H9 (cell line): ENCODE measurements at regions not wholly inside any gene's neighbourhood (a gene's known extent, or its start where the extent isn't known, plus 50 kb on each side); places are given as distances from the start of the nearest gene placed in this dataset.

ENCODE experiments used
- DNase-seq: peaks from one replicate; pipeline ENCODE4 v3.0.0-alpha.2; 2017
- H2AFZ ChIP-seq: one replicate; pipeline ENCODE4 v1.6.1; 2013; ENCODE audit warnings: mild to moderate bottlenecking, low read length, control low read depth, moderate library complexity
- H2AK5ac ChIP-seq: 2 replicates; pipeline ENCODE4 v1.6.1; 2013; ENCODE audit warnings: low read length, control low read depth, mixed read lengths; ENCODE audit not compliant: insufficient read length
- H2BK120ac ChIP-seq: one replicate; pipeline ENCODE4 v1.6.1; 2013; ENCODE audit warnings: low read depth, mild to moderate bottlenecking, low read length, control low read depth, inconsistent platforms; ENCODE audit not compliant: poor library complexity, severe bottlenecking
- H2BK12ac ChIP-seq: 2 replicates; pipeline ENCODE4 v1.6.1; 2013; ENCODE audit warnings: low read length, control low read depth, mixed read lengths, low read depth; ENCODE audit not compliant: insufficient read length
- H2BK15ac ChIP-seq: 2 replicates; pipeline ENCODE4 v1.6.1; 2013; ENCODE audit warnings: low read depth, low read length, control low read depth
- H2BK20ac ChIP-seq: one replicate; pipeline ENCODE4 v1.6.1; 2013; ENCODE audit warnings: low read depth, mild to moderate bottlenecking, low read length, control low read depth, inconsistent platforms; ENCODE audit not compliant: poor library complexity, severe bottlenecking
- H2BK5ac ChIP-seq: 2 replicates; pipeline ENCODE4 v1.6.1; 2013; ENCODE audit warnings: low read length, control low read depth, mixed read lengths; ENCODE audit not compliant: insufficient read length
- H3K14ac ChIP-seq: 2 replicates; pipeline ENCODE4 v1.6.1; 2013; ENCODE audit warnings: low read length, control low read depth; ENCODE audit not compliant: insufficient read depth
- H3K18ac ChIP-seq: 2 replicates; pipeline ENCODE4 v1.6.1; 2013; ENCODE audit warnings: low read depth, mild to moderate bottlenecking, mixed read lengths, low read length, control low read depth; ENCODE audit not compliant: insufficient read length
- H3K23ac ChIP-seq: 2 replicates; pipeline ENCODE4 v1.6.1; 2013; ENCODE audit warnings: low read length, control low read depth, mixed read lengths, low read depth; ENCODE audit not compliant: insufficient read length
- H3K23me2 ChIP-seq: 2 replicates; pipeline ENCODE4 v1.6.1; 2013; ENCODE audit warnings: low read depth, mild to moderate bottlenecking, mixed read lengths, low read length, control low read depth; ENCODE audit not compliant: insufficient read length, poor library complexity, severe bottlenecking
- H3K27ac ChIP-seq: 2 replicates; pipeline ENCODE4 v1.5.1; 2013; ENCODE audit warnings: low read length, control low read depth, mixed read lengths, low read depth; ENCODE audit not compliant: insufficient read length
- H3K27me3 ChIP-seq: 2 replicates; pipeline ENCODE4 v1.6.1; 2013; ENCODE audit warnings: low read length, control low read depth, inconsistent platforms; ENCODE audit not compliant: insufficient read depth
- H3K4ac ChIP-seq: 2 replicates; pipeline ENCODE4 v1.6.1; 2013; ENCODE audit warnings: low read depth, mild to moderate bottlenecking, control low read depth, inconsistent platforms, low read length, moderate library complexity
- H3K4me1 ChIP-seq: 2 replicates; pipeline ENCODE4 v1.6.1; 2013; ENCODE audit warnings: low read length, control low read depth, inconsistent platforms; ENCODE audit not compliant: insufficient read depth
- H3K4me2 ChIP-seq: 2 replicates; pipeline ENCODE4 v1.6.1; 2013; ENCODE audit warnings: low read length, control low read depth, mixed read lengths; ENCODE audit not compliant: insufficient read length, insufficient read depth
- H3K56ac ChIP-seq: 2 replicates; pipeline ENCODE4 v1.6.1; 2013; ENCODE audit warnings: low read depth, mild to moderate bottlenecking, mixed read lengths, low read length, control low read depth; ENCODE audit not compliant: insufficient read length
- H3K79me1 ChIP-seq: 2 replicates; pipeline ENCODE4 v1.6.1; 2013; ENCODE audit warnings: low read depth, mild to moderate bottlenecking, moderate library complexity, low read length, control low read depth, inconsistent platforms; ENCODE audit not compliant: insufficient read depth, poor library complexity, severe bottlenecking
- H3K79me2 ChIP-seq: 2 replicates; pipeline ENCODE4 v1.6.1; 2013; ENCODE audit warnings: low read length, control low read depth, inconsistent platforms; ENCODE audit not compliant: insufficient read depth
- H3K9ac ChIP-seq: 2 replicates; pipeline ENCODE4 v1.6.1; 2013; ENCODE audit warnings: low read length, control low read depth, mixed read lengths; ENCODE audit not compliant: insufficient read length; ENCODE audit errors: extremely low read depth
- H3K9me3 ChIP-seq: one replicate; pipeline ENCODE4 v1.6.1; 2013; ENCODE audit warnings: low read depth, low read length, inconsistent platforms; ENCODE audit not compliant: control insufficient read depth
- H3T11ph ChIP-seq: one replicate; pipeline ENCODE4 v1.6.1; 2013; ENCODE audit warnings: mild to moderate bottlenecking, low read length, control low read depth, inconsistent platforms
- H4K20me1 ChIP-seq: one replicate; pipeline ENCODE4 v1.6.1; 2013; ENCODE audit not compliant: control insufficient read depth, insufficient read length, insufficient read depth
- H4K5ac ChIP-seq: 2 replicates; pipeline ENCODE4 v1.6.1; 2013; ENCODE audit warnings: low read depth, mild to moderate bottlenecking, mixed read lengths, low read length, control low read depth; ENCODE audit not compliant: insufficient read length
- H4K8ac ChIP-seq: replicated peaks from 2 replicates; pipeline ENCODE4 v1.6.1; 2013; ENCODE audit warnings: low read length, control low read depth, mixed read lengths, low read depth; ENCODE audit not compliant: insufficient read length
- H4K91ac ChIP-seq: 2 replicates; pipeline ENCODE4 v1.6.1; 2013; ENCODE audit warnings: low read depth, mild to moderate bottlenecking, moderate library complexity, mixed read lengths, low read length, control low read depth; ENCODE audit not compliant: insufficient read length
- H3K27ac Mint-ChIP-seq, 3 experiments: 2 replicates in 2 of 3; 3 replicates in 1 of 3; pipeline ENCODE4 v1.8.0; 2020 to 2021; ENCODE audit warnings: mixed read lengths in 3 of 3, mild to moderate bottlenecking in 1 of 3, moderate library complexity in 1 of 3
- H3K27me3 Mint-ChIP-seq: 2 replicates; pipeline ENCODE4 v1.8.0; 2021; ENCODE audit warnings: low read depth, mild to moderate bottlenecking, moderate library complexity, mixed read lengths
- H3K36me3 Mint-ChIP-seq, 3 experiments: 2 replicates in 2 of 3; 3 replicates in 1 of 3; pipeline ENCODE4 v1.8.0; 2020 to 2021; ENCODE audit warnings: low read depth in 3 of 3, mixed read lengths in 3 of 3; ENCODE audit not compliant: insufficient read depth in 1 of 3
- H3K4me1 Mint-ChIP-seq, 2 experiments: 2 replicates each; pipeline ENCODE4 v1.8.0; 2020; ENCODE audit warnings: mixed read lengths in 2 of 2
- H3K4me3 Mint-ChIP-seq, 2 experiments: 2 replicates in 1 of 2; 3 replicates in 1 of 2; pipeline ENCODE4 v1.8.0; 2020 to 2021; ENCODE audit warnings: mild to moderate bottlenecking in 2 of 2, mixed read lengths in 2 of 2, moderate library complexity in 1 of 2
- H3K9me3 Mint-ChIP-seq, 2 experiments: 2 replicates in 1 of 2; 3 replicates in 1 of 2; pipeline ENCODE4 v1.8.0; 2020; ENCODE audit warnings: mild to moderate bottlenecking in 2 of 2, mixed read lengths in 2 of 2, moderate library complexity in 1 of 2
- CTCF ChIP-seq: fragments of 200-600 bp; sonication (generic); conservative IDR thresholded peaks from 3 replicates; pipeline ENCODE4 v1.8.0; 2021; ENCODE audit warnings: antibody characterized with exemption, mild to moderate bottlenecking

GRCh38 chr1:101120868-101121267 lies 95.3 kb upstream of the DPH5 start:
- H2BK12ac ChIP-seq = no peak overlapping the region
- Mint-ChIP-seq H3K9me3 (no peaks in the 10 kb centered on the region), H3K36me3 (no peaks in the 10 kb centered on the region), H3K4me3 (no peak overlapping the region), H3K27me3 (no peaks in the 10 kb centered on the region), H3K4me1 (no peaks in the 10 kb centered on the region), H3K27ac (no peak overlapping the region)
- H4K91ac ChIP-seq = no peak overlapping the region
- H3K23ac ChIP-seq = no peak overlapping the region
- no peak overlapping the region for H3K4me2 ChIP-seq
- no peak overlapping the region for H2BK20ac ChIP-seq
- H4K8ac ChIP-seq = no peak overlapping the region
- no peaks in the 10 kb centered on the region for H3K79me2 ChIP-seq
- no peak overlapping the region for H3K4ac ChIP-seq
- no peaks in the 10 kb centered on the region for H3K9me3 ChIP-seq
- no peaks in the 10 kb centered on the region for H4K20me1 ChIP-seq
- no peak overlapping the region for H2BK5ac ChIP-seq
- TF ChIP-seq CTCF = no peak
- H2AK5ac ChIP-seq = no peak overlapping the region
- H2BK120ac ChIP-seq = no peak overlapping the region
- H3K4me1 ChIP-seq = no peaks in the 10 kb centered on the region
- H3K27me3 ChIP-seq = no peaks in the 10 kb centered on the region
- H3K14ac ChIP-seq = no peak overlapping the region
- no peaks in the 10 kb centered on the region for H3K79me1 ChIP-seq
- no peak overlapping the region for H3K27ac ChIP-seq
- H4K5ac ChIP-seq = no peak overlapping the region
- no peak overlapping the region for H3K18ac ChIP-seq
- no peak overlapping the region for H3K56ac ChIP-seq
- no peaks in the 10 kb centered on the region for H3K23me2 ChIP-seq
- no peak overlapping the region for H3T11ph ChIP-seq
- DNase-seq = no peak
- H2AFZ ChIP-seq = no peak overlapping the region
- H3K9ac ChIP-seq = no peak overlapping the region
- H2BK15ac ChIP-seq = no peak overlapping the region
